ENCODE measurements at regions not wholly inside any gene's neighbourhood (a gene's known extent, or its start where the extent isn't known, plus 50 kb on each side); places are given as distances from the start of the nearest gene placed in this dataset.

DNA sequence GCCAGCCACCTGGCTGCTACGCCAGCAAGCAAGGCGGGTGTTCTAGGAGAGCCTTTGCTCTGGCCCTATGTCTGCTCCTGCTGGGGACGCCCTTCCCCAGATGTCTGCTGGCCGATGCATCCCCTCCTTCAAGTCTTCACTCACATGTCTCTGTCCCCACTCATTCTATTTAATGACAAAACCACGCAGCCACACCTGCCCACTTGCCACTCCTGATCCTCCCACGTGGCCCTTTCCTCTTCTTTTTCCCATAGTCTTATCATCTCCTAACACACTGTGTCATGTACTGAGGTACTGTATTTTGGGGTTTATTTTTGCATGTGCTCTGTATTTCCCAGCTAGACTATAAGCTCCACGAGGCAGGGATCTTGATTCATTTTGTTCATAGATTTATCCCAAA, 62.0 kb upstream of the HRH2 start (continued):
- TF ChIP-seq MTF1 (CRISPR knock-in tag; IDR thresholded peaks at IDR 0.05; ENCODE audit: borderline replicate concordance) = no peak
- TF ChIP-seq PRPF4 (IDR thresholded peaks at IDR 0.05; ENCODE audit: insufficient read depth, low read depth, low read length, poor library complexity, severe bottlenecking) = no peak
- TF ChIP-seq, protein P1, sequence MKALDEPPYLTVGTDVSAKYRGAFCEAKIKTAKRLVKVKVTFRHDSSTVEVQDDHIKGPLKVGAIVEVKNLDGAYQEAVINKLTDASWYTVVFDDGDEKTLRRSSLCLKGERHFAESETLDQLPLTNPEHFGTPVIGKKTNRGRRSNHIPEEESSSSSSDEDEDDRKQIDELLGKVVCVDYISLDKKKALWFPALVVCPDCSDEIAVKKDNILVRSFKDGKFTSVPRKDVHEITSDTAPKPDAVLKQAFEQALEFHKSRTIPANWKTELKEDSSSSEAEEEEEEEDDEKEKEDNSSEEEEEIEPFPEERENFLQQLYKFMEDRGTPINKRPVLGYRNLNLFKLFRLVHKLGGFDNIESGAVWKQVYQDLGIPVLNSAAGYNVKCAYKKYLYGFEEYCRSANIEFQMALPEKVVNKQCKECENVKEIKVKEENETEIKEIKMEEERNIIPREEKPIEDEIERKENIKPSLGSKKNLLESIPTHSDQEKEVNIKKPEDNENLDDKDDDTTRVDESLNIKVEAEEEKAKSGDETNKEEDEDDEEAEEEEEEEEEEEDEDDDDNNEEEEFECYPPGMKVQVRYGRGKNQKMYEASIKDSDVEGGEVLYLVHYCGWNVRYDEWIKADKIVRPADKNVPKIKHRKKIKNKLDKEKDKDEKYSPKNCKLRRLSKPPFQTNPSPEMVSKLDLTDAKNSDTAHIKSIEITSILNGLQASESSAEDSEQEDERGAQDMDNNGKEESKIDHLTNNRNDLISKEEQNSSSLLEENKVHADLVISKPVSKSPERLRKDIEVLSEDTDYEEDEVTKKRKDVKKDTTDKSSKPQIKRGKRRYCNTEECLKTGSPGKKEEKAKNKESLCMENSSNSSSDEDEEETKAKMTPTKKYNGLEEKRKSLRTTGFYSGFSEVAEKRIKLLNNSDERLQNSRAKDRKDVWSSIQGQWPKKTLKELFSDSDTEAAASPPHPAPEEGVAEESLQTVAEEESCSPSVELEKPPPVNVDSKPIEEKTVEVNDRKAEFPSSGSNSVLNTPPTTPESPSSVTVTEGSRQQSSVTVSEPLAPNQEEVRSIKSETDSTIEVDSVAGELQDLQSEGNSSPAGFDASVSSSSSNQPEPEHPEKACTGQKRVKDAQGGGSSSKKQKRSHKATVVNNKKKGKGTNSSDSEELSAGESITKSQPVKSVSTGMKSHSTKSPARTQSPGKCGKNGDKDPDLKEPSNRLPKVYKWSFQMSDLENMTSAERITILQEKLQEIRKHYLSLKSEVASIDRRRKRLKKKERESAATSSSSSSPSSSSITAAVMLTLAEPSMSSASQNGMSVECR (CRISPR knock-in tag; IDR thresholded peaks at IDR 0.05) = no peak
- no peak for TF ChIP-seq ESRRB (CRISPR knock-in tag; IDR thresholded peaks at IDR 0.05; ENCODE audit: borderline replicate concordance)
- TF ChIP-seq POLR2A (conservative IDR thresholded peaks at IDR 0.05) = no peak
- no peak for TF ChIP-seq SUPT5H (IDR thresholded peaks at IDR 0.05)
- no peak for TF ChIP-seq CLOCK (CRISPR knock-in tag; IDR thresholded peaks at IDR 0.05; ENCODE audit: borderline replicate concordance)
